WTC11 (cell line): ENCODE measurements at regions not wholly inside any gene's neighbourhood (a gene's known extent, or its start where the extent isn't known, plus 50 kb on each side); places are given as distances from the start of the nearest gene placed in this dataset.

ENCODE experiments used
- ATAC-seq: fragments of 200-7000 bp; cut with Tn5 transposase; 2 replicates; pipeline ENCODE4 v1.10.0; 2021; ENCODE audit warnings: mild to moderate bottlenecking, moderate library complexity
- CTCF ChIA-PET: fragments of 300-600 bp; sonication (Branson Sonifier 250); formaldehyde crosslinking; loops from one replicate; lab custom pipeline; 2021; ENCODE audit warnings: antibody characterized with exemption; lab: Charles Lee
- POLR2A ChIA-PET: fragments of 350-600 bp; sonication (Branson Sonifier 250); formaldehyde crosslinking; loops from one replicate; lab custom pipeline; 2021; ENCODE audit warnings: antibody characterized with exemption; lab: Charles Lee
- DNase-seq: peaks from one replicate; pipeline ENCODE4 v3.0.0; 2021; ENCODE audit warnings: low spot score
- H3K27ac Mint-ChIP-seq: 2 replicates; pipeline ENCODE4 v1.8.0; 2021; ENCODE audit warnings: mixed read lengths
- H3K27me3 Mint-ChIP-seq: 2 replicates; pipeline ENCODE4 v1.8.0; 2021; ENCODE audit warnings: low read depth, mild to moderate bottlenecking, moderate library complexity, mixed read lengths
- H3K36me3 Mint-ChIP-seq: 2 replicates; pipeline ENCODE4 v1.8.0; 2021; ENCODE audit warnings: mixed read lengths
- H3K4me1 Mint-ChIP-seq: 2 replicates; pipeline ENCODE4 v1.8.0; 2022; ENCODE audit warnings: mixed read lengths
- H3K4me3 Mint-ChIP-seq: 2 replicates; pipeline ENCODE4 v1.8.0; 2021; ENCODE audit warnings: mild to moderate bottlenecking, moderate library complexity, mixed read lengths
- H3K9me3 Mint-ChIP-seq: 2 replicates; pipeline ENCODE4 v1.8.0; 2021; ENCODE audit warnings: mixed read lengths
- ESRRA ChIP-seq: sonication (generic); formaldehyde crosslinking; IDR thresholded peaks from 2 replicates; pipeline ENCODE4 v1.8.1; 2022; ENCODE audit warnings: mild to moderate bottlenecking, missing genetic modification reagents, borderline replicate concordance
- KAT7 ChIP-seq: sonication (generic); formaldehyde crosslinking; IDR thresholded peaks from 2 replicates; pipeline ENCODE4 v1.8.1; 2023; ENCODE audit warnings: missing genetic modification reagents, mild to moderate bottlenecking, borderline replicate concordance
- NR1H2 ChIP-seq: sonication (generic); formaldehyde crosslinking; IDR thresholded peaks from 2 replicates; pipeline ENCODE4 v1.9.0; 2021; ENCODE audit warnings: mild to moderate bottlenecking, moderate library complexity, missing genetic modification reagents
- PRRX2 ChIP-seq: fragments of 250-450 bp; sonication (Bioruptor Pico); IDR thresholded peaks from 2 replicates; pipeline ENCODE4 v1.8.0; 2021; ENCODE audit warnings: mild to moderate bottlenecking
- RORB ChIP-seq: fragments of 250-450 bp; sonication (Bioruptor Pico); IDR thresholded peaks from 2 replicates; pipeline ENCODE4 v1.9.0; 2021; ENCODE audit warnings: mild to moderate bottlenecking
- SP1 ChIP-seq: sonication (generic); formaldehyde crosslinking; conservative IDR thresholded peaks from 2 replicates; pipeline ENCODE4 v1.8.1; 2022; ENCODE audit warnings: missing genetic modification reagents
- TEAD1 ChIP-seq: sonication (generic); formaldehyde crosslinking; IDR thresholded peaks from 2 replicates; pipeline ENCODE4 v1.8.0; 2022; ENCODE audit warnings: mild to moderate bottlenecking, missing genetic modification reagents
- TEAD4 ChIP-seq: sonication (generic); formaldehyde crosslinking; IDR thresholded peaks from 2 replicates; pipeline ENCODE4 v1.8.0; 2022; ENCODE audit warnings: mild to moderate bottlenecking, missing genetic modification reagents
- ZBTB21 ChIP-seq: sonication (generic); formaldehyde crosslinking; IDR thresholded peaks from 2 replicates; pipeline ENCODE4 v1.8.1; 2023; ENCODE audit warnings: mild to moderate bottlenecking, missing genetic modification reagents, borderline replicate concordance
- ZNF121 ChIP-seq: sonication (generic); formaldehyde crosslinking; IDR thresholded peaks from 2 replicates; pipeline ENCODE4 v1.8.0; 2023; ENCODE audit warnings: missing genetic modification reagents
- ZNF232 ChIP-seq: sonication (generic); formaldehyde crosslinking; IDR thresholded peaks from 2 replicates; pipeline ENCODE4 v1.8.0; 2022; ENCODE audit warnings: mild to moderate bottlenecking, missing genetic modification reagents
- ZNF396 ChIP-seq: fragments of 250-450 bp; sonication (Bioruptor Pico); IDR thresholded peaks from 2 replicates; pipeline ENCODE4 v1.8.0; 2021; ENCODE audit warnings: mild to moderate bottlenecking, moderate library complexity, borderline replicate concordance
- ZNF671 ChIP-seq: fragments of 250-450 bp; sonication (Bioruptor Pico); IDR thresholded peaks from 2 replicates; pipeline ENCODE4 v1.8.0; 2021; ENCODE audit warnings: mild to moderate bottlenecking
- TF ChIP-seq, protein P1 (sequence below): sonication (generic); formaldehyde crosslinking; IDR thresholded peaks from 2 replicates; pipeline ENCODE4 v1.8.0; 2023; ENCODE audit warnings: missing genetic modification reagents, mild to moderate bottlenecking, borderline replicate concordance
- TF ChIP-seq, protein P2 (sequence below): sonication (generic); formaldehyde crosslinking; IDR thresholded peaks from 2 replicates; pipeline ENCODE4 v1.8.1; 2023; ENCODE audit warnings: mild to moderate bottlenecking, moderate library complexity, missing genetic modification reagents
- TF ChIP-seq, protein P3 (sequence below): sonication (generic); formaldehyde crosslinking; IDR thresholded peaks from 2 replicates; pipeline ENCODE4 v1.8.1; 2023; ENCODE audit warnings: mild to moderate bottlenecking, missing genetic modification reagents, moderate library complexity
- TF ChIP-seq, protein P4 (sequence below): sonication (generic); formaldehyde crosslinking; conservative IDR thresholded peaks from 2 replicates; pipeline ENCODE4 v1.8.1; 2022; ENCODE audit warnings: mild to moderate bottlenecking, missing genetic modification reagents
- TF ChIP-seq, protein P5 (sequence below): sonication (generic); formaldehyde crosslinking; IDR thresholded peaks from 2 replicates; pipeline ENCODE4 v1.8.0; 2022; ENCODE audit warnings: mild to moderate bottlenecking, missing genetic modification reagents
- TF ChIP-seq, protein P6 (sequence below): fragments of 250-450 bp; sonication (Bioruptor Pico); IDR thresholded peaks from 2 replicates; pipeline ENCODE4 v2.1.2; 2022; ENCODE audit warnings: mild to moderate bottlenecking, moderate library complexity
- TF ChIP-seq, protein P7 (sequence below): sonication (generic); formaldehyde crosslinking; IDR thresholded peaks from 2 replicates; pipeline ENCODE4 v1.8.0; 2022; ENCODE audit warnings: mild to moderate bottlenecking, missing genetic modification reagents

DNA sequence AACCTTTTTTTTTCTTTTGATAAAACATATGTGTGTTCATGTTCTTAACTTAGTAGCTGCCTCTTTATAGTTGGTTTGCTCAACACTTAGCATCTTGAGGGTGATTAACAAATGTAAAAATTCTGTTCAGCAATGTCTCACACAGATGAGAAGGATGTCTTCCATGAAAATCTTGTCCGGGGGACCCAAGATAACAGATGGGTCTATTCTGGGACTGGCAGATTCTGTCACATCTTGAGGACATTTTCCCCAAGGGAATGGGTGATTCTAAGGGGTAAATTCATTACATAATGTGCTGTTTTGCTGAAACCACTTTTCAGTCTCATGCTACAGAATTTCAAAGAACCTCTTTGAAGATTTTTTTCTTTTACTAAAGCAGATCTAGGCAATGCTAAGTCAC is 342.2 kb downstream of the IGSF11 start:
- H3K27me3 Mint-ChIP-seq, result no peaks in the 10 kb centered on the region
- ATAC-seq, result no peak
- TF ChIP-seq, protein P1, sequence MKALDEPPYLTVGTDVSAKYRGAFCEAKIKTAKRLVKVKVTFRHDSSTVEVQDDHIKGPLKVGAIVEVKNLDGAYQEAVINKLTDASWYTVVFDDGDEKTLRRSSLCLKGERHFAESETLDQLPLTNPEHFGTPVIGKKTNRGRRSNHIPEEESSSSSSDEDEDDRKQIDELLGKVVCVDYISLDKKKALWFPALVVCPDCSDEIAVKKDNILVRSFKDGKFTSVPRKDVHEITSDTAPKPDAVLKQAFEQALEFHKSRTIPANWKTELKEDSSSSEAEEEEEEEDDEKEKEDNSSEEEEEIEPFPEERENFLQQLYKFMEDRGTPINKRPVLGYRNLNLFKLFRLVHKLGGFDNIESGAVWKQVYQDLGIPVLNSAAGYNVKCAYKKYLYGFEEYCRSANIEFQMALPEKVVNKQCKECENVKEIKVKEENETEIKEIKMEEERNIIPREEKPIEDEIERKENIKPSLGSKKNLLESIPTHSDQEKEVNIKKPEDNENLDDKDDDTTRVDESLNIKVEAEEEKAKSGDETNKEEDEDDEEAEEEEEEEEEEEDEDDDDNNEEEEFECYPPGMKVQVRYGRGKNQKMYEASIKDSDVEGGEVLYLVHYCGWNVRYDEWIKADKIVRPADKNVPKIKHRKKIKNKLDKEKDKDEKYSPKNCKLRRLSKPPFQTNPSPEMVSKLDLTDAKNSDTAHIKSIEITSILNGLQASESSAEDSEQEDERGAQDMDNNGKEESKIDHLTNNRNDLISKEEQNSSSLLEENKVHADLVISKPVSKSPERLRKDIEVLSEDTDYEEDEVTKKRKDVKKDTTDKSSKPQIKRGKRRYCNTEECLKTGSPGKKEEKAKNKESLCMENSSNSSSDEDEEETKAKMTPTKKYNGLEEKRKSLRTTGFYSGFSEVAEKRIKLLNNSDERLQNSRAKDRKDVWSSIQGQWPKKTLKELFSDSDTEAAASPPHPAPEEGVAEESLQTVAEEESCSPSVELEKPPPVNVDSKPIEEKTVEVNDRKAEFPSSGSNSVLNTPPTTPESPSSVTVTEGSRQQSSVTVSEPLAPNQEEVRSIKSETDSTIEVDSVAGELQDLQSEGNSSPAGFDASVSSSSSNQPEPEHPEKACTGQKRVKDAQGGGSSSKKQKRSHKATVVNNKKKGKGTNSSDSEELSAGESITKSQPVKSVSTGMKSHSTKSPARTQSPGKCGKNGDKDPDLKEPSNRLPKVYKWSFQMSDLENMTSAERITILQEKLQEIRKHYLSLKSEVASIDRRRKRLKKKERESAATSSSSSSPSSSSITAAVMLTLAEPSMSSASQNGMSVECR (CRISPR knock-in tag), result no peak
- no peak for TF ChIP-seq NR1H2 (CRISPR knock-in tag)
- no peak for TF ChIP-seq TEAD1 (CRISPR knock-in tag)
- no peak for TF ChIP-seq TEAD4 (CRISPR knock-in tag)
- TF ChIP-seq ZBTB21 (CRISPR knock-in tag), result no peak
- TF ChIP-seq ESRRA (CRISPR knock-in tag), result no peak
- peaks cover 17% of the 10 kb centered on the region for H3K9me3 Mint-ChIP-seq
- ChIA-PET CTCF (no interaction called here), POLR2A (no interaction called here)
- peaks cover 3% of the 10 kb centered on the region; the same call in 1 of the 2 replicates for H3K36me3 Mint-ChIP-seq
- no peak for DNase-seq
- H3K4me1 Mint-ChIP-seq, result no peaks in the 10 kb centered on the region
- H3K27ac Mint-ChIP-seq, result no peak overlapping the region
- no peak overlapping the region for H3K4me3 Mint-ChIP-seq

DNA sequence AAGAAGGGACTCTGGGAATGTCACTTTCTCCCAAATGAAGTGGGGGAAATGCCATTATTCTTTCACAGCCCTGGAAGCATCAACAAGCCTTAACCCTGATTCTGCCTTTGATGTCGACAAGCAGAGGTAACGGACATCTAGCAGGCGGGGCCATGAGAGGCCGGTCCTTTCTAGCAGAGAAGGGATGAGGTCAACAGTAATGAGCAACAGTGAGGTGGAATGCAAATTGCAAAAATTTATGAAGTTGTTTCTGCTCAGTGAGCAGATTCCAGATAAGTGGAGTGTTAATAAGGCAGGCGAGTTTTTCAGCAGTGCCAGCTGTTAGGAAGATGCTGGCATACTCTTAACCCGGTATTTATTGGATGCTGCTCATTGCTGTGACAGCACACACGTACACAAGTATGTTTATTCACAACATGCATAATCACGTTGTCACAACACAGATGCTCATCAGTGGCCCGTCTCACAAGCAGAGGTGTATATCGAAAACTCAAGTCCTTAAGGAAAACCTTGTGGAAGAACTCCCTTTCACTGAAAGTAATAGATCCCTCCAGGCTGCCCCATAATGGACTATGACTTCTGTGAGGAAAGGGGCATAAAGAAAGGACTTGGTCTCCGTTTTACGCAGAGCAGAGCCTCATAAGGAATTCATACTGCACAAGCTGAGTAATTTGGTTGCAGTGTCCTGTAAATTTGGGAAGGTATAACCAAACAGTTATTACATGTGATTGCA is 329.0 kb downstream of the IGSF11 start:
- ATAC-seq, result no peak
- no peak overlapping the region for H3K27ac Mint-ChIP-seq
- DNase-seq, result no peak
- TF ChIP-seq, protein P2, sequence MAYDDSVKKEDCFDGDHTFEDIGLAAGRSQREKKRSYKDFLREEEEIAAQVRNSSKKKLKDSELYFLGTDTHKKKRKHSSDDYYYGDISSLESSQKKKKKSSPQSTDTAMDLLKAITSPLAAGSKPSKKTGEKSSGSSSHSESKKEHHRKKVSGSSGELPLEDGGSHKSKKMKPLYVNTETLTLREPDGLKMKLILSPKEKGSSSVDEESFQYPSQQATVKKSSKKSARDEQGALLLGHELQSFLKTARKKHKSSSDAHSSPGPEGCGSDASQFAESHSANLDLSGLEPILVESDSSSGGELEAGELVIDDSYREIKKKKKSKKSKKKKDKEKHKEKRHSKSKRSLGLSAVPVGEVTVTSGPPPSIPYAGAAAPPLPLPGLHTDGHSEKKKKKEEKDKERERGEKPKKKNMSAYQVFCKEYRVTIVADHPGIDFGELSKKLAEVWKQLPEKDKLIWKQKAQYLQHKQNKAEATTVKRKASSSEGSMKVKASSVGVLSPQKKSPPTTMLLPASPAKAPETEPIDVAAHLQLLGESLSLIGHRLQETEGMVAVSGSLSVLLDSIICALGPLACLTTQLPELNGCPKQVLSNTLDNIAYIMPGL (CRISPR knock-in tag), result no peak
- TF ChIP-seq TEAD4 (CRISPR knock-in tag), result no peak
- no peak for TF ChIP-seq PRRX2 (CRISPR knock-in tag)
- TF ChIP-seq, protein P3, sequence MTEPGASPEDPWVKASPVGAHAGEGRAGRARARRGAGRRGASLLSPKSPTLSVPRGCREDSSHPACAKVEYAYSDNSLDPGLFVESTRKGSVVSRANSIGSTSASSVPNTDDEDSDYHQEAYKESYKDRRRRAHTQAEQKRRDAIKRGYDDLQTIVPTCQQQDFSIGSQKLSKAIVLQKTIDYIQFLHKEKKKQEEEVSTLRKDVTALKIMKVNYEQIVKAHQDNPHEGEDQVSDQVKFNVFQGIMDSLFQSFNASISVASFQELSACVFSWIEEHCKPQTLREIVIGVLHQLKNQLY (CRISPR knock-in tag), result no peak
- no peak for TF ChIP-seq ZNF671
- TF ChIP-seq, protein P4, sequence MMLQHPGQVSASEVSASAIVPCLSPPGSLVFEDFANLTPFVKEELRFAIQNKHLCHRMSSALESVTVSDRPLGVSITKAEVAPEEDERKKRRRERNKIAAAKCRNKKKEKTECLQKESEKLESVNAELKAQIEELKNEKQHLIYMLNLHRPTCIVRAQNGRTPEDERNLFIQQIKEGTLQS (CRISPR knock-in tag), result no peak
- no peak for TF ChIP-seq ZNF396 (CRISPR knock-in tag)
- no peaks in the 10 kb centered on the region for H3K27me3 Mint-ChIP-seq
- H3K4me3 Mint-ChIP-seq, result no peak overlapping the region
- no peaks in the 10 kb centered on the region for H3K9me3 Mint-ChIP-seq
- ChIA-PET CTCF (interaction anchor here (0.7 kb wide), 1 partner anchor 158 kb away, joined by 3 read pairs; no protein-coding TSS in a partner anchor), POLR2A (no interaction called here)
- no peaks in the 10 kb centered on the region for H3K36me3 Mint-ChIP-seq
- peaks cover 4% of the 10 kb centered on the region; the same call in 1 of the 2 replicates for H3K4me1 Mint-ChIP-seq

DNA sequence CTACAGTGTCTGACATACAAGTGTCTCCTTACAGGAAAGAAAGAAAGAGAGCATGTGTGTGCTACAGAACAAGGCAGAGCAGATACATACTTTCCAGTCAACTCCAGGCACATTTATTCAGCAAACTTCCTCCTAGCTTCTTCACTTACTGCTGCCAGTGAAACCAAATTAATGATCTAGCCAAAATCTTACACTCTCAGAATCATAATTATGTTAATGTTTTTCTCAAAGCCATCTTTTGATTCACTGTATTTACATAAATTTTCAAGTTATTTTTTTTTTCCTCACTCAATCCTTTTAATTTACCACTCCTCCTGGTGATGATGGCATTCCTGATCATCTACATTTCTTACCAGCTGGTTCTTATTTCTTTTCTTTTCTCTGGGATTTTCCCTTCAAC is 326.7 kb downstream of the IGSF11 start:
- DNase-seq (no peak), ATAC-seq (no peak)
- H3K36me3 Mint-ChIP-seq, result no peaks in the 10 kb centered on the region
- no peak overlapping the region for H3K4me3 Mint-ChIP-seq
- H3K27ac Mint-ChIP-seq, result no peak overlapping the region
- H3K27me3 Mint-ChIP-seq, result no peaks in the 10 kb centered on the region
- H3K4me1 Mint-ChIP-seq, result peaks cover 4% of the 10 kb centered on the region; the same call in 1 of the 2 replicates
- ChIA-PET POLR2A (no interaction called here), CTCF (no interaction called here)
- no peaks in the 10 kb centered on the region for H3K9me3 Mint-ChIP-seq
- no peak for TF ChIP-seq SP1
- TF ChIP-seq ZNF232, result no peak
- no peak for TF ChIP-seq ZNF121
- TF ChIP-seq ZNF396 (CRISPR knock-in tag), result no peak
- TF ChIP-seq, protein P5, sequence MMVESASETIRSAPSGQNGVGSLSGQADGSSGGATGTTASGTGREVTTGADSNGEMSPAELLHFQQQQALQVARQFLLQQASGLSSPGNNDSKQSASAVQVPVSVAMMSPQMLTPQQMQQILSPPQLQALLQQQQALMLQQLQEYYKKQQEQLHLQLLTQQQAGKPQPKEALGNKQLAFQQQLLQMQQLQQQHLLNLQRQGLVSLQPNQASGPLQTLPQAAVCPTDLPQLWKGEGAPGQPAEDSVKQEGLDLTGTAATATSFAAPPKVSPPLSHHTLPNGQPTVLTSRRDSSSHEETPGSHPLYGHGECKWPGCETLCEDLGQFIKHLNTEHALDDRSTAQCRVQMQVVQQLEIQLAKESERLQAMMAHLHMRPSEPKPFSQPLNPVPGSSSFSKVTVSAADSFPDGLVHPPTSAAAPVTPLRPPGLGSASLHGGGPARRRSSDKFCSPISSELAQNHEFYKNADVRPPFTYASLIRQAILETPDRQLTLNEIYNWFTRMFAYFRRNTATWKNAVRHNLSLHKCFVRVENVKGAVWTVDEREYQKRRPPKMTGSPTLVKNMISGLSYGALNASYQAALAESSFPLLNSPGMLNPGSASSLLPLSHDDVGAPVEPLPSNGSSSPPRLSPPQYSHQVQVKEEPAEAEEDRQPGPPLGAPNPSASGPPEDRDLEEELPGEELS (CRISPR knock-in tag), result no peak
- TF ChIP-seq, protein P6, sequence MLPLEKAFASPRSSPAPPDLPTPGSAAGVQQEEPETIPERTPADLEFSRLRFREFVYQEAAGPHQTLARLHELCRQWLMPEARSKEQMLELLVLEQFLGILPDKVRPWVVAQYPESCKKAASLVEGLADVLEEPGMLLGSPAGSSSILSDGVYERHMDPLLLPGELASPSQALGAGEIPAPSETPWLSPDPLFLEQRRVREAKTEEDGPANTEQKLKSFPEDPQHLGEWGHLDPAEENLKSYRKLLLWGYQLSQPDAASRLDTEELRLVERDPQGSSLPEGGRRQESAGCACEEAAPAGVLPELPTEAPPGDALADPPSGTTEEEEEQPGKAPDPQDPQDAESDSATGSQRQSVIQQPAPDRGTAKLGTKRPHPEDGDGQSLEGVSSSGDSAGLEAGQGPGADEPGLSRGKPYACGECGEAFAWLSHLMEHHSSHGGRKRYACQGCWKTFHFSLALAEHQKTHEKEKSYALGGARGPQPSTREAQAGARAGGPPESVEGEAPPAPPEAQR (CRISPR knock-in tag), result no peak
- no peak for TF ChIP-seq KAT7 (CRISPR knock-in tag)
- no peak for TF ChIP-seq PRRX2 (CRISPR knock-in tag)
- TF ChIP-seq TEAD1 (CRISPR knock-in tag), result no peak
- no peak for TF ChIP-seq ESRRA (CRISPR knock-in tag)
- no peak for TF ChIP-seq RORB (CRISPR knock-in tag)
- TF ChIP-seq, protein P7, sequence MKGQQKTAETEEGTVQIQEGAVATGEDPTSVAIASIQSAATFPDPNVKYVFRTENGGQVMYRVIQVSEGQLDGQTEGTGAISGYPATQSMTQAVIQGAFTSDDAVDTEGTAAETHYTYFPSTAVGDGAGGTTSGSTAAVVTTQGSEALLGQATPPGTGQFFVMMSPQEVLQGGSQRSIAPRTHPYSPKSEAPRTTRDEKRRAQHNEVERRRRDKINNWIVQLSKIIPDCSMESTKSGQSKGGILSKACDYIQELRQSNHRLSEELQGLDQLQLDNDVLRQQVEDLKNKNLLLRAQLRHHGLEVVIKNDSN (CRISPR knock-in tag), result no peak
